ENCODE measurements at regions not wholly inside any gene's neighbourhood (a gene's known extent, or its start where the extent isn't known, plus 50 kb on each side); places are given as distances from the start of the nearest gene placed in this dataset.

DNA sequence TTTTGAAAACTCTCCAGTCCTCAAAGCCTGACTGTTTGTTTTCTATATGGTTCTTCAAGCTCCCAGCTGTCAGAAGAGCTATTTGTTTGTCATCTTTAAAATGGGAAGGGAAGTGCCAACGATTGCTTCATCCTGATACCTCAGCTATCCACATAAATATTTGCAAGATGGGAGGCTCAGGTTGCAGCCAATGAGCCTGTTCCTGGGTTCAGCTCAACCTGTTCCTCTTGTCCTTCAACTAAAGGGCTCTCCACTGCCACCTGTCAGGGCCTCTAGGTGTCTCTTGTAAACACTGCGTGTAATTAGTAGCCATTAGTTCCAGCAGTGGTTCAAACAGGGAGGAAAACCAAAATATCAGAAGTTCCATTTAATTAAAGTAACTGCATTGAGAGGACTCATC lies 445.1 kb downstream of the AJAP1 start:
- no peak for TF ChIP-seq POLR2A (IDR thresholded peaks at IDR 0.05)
- TF ChIP-seq, protein P1, sequence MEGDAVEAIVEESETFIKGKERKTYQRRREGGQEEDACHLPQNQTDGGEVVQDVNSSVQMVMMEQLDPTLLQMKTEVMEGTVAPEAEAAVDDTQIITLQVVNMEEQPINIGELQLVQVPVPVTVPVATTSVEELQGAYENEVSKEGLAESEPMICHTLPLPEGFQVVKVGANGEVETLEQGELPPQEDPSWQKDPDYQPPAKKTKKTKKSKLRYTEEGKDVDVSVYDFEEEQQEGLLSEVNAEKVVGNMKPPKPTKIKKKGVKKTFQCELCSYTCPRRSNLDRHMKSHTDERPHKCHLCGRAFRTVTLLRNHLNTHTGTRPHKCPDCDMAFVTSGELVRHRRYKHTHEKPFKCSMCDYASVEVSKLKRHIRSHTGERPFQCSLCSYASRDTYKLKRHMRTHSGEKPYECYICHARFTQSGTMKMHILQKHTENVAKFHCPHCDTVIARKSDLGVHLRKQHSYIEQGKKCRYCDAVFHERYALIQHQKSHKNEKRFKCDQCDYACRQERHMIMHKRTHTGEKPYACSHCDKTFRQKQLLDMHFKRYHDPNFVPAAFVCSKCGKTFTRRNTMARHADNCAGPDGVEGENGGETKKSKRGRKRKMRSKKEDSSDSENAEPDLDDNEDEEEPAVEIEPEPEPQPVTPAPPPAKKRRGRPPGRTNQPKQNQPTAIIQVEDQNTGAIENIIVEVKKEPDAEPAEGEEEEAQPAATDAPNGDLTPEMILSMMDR (IDR thresholded peaks at IDR 0.05 in 4 of 5, conservative IDR thresholded peaks at IDR 0.05 in 1 of 5): no peak
- H3K27ac ChIP-seq: no peak overlapping the region
- DNase-seq (no peak), ATAC-seq (no peak)
- intact Hi-C loops (cut with DNase I; ENCODE audit: low total_unique reads) (no loop called here), in situ Hi-C loops (cut with MboI; ENCODE audit: low sequenced_read_pairs in 4 of 4) (no loop called here)
- H3K4me1 ChIP-seq: no peaks in the 10 kb centered on the region
- H3K9me3 ChIP-seq: no peaks in the 10 kb centered on the region
- H3K27me3 ChIP-seq: peaks cover 0 to 2% (median 0%) of the 10 kb centered on the region in 3 donors
- H3K36me3 ChIP-seq: no peaks in the 10 kb centered on the region
- H3K4me3 ChIP-seq: no peak overlapping the region

DNA sequence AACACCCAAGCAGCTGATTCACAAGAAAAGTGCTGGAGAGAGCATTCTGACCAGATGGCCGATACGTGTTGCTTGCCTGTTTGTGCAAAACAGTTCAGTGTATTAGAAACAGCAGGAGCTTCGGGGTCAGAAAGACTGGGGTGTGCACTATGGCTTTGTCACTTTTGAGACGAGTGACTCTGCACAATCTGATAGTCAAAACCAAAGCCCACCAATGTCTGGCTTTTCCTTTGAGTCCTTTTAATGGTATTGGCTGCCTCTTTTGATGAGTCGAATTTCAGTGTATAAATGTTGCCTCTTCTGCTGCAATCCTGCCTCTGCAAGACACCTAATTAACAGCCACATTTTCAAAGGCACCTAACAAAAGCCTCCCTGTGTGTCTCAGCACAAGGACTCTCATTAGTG lies 444.6 kb downstream of the AJAP1 start:
- TF ChIP-seq POLR2A (IDR thresholded peaks at IDR 0.05): no peak
- TF ChIP-seq, protein P1 (IDR thresholded peaks at IDR 0.05 in 4 of 5, conservative IDR thresholded peaks at IDR 0.05 in 1 of 5): no peak
- no peaks in the 10 kb centered on the region for H3K4me1 ChIP-seq
- H3K4me3 ChIP-seq: no peak overlapping the region
- H3K9me3 ChIP-seq: no peaks in the 10 kb centered on the region
- no peak overlapping the region for H3K27ac ChIP-seq
- in situ Hi-C loops (cut with MboI; ENCODE audit: low sequenced_read_pairs in 4 of 4): no loop called here
- no peaks in the 10 kb centered on the region for H3K36me3 ChIP-seq
- DNase-seq (no peak), ATAC-seq (no peak)
- peaks cover 0 to 2% (median 0%) of the 10 kb centered on the region in 3 donors for H3K27me3 ChIP-seq
- intact Hi-C loops (cut with DNase I; ENCODE audit: low total_unique reads): no loop called here

- no peak for TF ChIP-seq POLR2A (IDR thresholded peaks at IDR 0.05)
- TF ChIP-seq, protein P1 (IDR thresholded peaks at IDR 0.05 in 4 of 5, conservative IDR thresholded peaks at IDR 0.05 in 1 of 5): no peak
- DNase-seq: no peak
- Histone ChIP-seq H3K4me3 (no peak overlapping the region), H3K9me3 (no peaks in the 10 kb centered on the region), H3K36me3 (no peaks in the 10 kb centered on the region), H3K27ac (no peak overlapping the region), H3K27me3 (peaks cover 0 to 2% (median 0%) of the 10 kb centered on the region in 3 donors), H3K4me1 (no peaks in the 10 kb centered on the region)
- in situ Hi-C loops (cut with MboI; ENCODE audit: low sequenced_read_pairs in 4 of 4) (no loop called here), intact Hi-C loops (cut with DNase I; ENCODE audit: low total_unique reads) (no loop called here)
- no peak for ATAC-seq
Measured at GRCh38 chr1:5093042-5093441, 438.6 kb downstream of the AJAP1 start.

DNA sequence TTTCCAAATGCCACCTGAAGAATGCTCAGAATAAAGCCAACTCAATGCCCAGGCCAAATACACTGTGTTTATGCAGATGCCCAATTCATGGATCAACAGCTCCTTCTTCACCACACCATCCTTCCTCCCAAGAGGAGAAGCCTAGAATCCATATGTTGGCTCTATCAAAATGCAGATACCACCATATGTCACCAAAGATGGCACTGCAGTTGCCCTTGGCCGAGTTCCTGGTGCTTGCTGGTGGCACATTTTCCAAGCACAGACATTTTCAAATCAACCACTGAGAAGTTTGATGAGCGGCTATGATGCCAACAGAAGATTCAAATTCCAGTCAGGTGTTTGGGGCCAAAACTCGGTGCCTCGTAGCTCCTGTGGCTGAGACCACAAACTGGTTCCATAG lies 430.3 kb downstream of the AJAP1 start:
- ATAC-seq (no peak), DNase-seq (no peak)
- in situ Hi-C loops (cut with MboI; ENCODE audit: low sequenced_read_pairs in 4 of 4) (no loop called here), intact Hi-C loops (cut with DNase I; ENCODE audit: low total_unique reads) (no loop called here)
- TF ChIP-seq, protein P1 (IDR thresholded peaks at IDR 0.05 in 4 of 5, conservative IDR thresholded peaks at IDR 0.05 in 1 of 5): no peak
- no peak for TF ChIP-seq POLR2A (IDR thresholded peaks at IDR 0.05)
- Histone ChIP-seq H3K4me3 (no peak overlapping the region), H3K27me3 (no peaks in the 10 kb centered on the region), H3K9me3 (no peaks in the 10 kb centered on the region), H3K36me3 (no peaks in the 10 kb centered on the region), H3K4me1 (no peaks in the 10 kb centered on the region), H3K27ac (no peak overlapping the region)

GRCh38 chr1:5067246-5067645 lies 412.8 kb downstream of the AJAP1 start:
- in situ Hi-C loops (cut with MboI; ENCODE audit: low sequenced_read_pairs in 4 of 4) (no loop called here), intact Hi-C loops (cut with DNase I; ENCODE audit: low total_unique reads) (no loop called here)
- no peaks in the 10 kb centered on the region for H3K27me3 ChIP-seq
- no peak for DNase-seq
- H3K4me3 ChIP-seq: no peak overlapping the region
- no peak overlapping the region for H3K27ac ChIP-seq
- H3K4me1 ChIP-seq: no peaks in the 10 kb centered on the region
- peaks cover 0 to 7% (median 0%) of the 10 kb centered on the region in 3 donors for H3K9me3 ChIP-seq
- no peak for ATAC-seq
- TF ChIP-seq, protein P1 (IDR thresholded peaks at IDR 0.05 in 4 of 5, conservative IDR thresholded peaks at IDR 0.05 in 1 of 5): no peak
- TF ChIP-seq POLR2A (IDR thresholded peaks at IDR 0.05): no peak
- no peaks in the 10 kb centered on the region for H3K36me3 ChIP-seq

Measured in gastrocnemius medialis (tissue), 4 donors.